HG02642 (cell line): ENCODE measurements at regions not wholly inside any gene's neighbourhood (a gene's known extent, or its start where the extent isn't known, plus 50 kb on each side); places are given as distances from the start of the nearest gene placed in this dataset.

Source experiments
- ATAC-seq: cut with Tn5 transposase; IDR thresholded peaks from one replicate; pipeline ENCODE4 v1.9.1; 2021; ENCODE audit warnings: mild to moderate bottlenecking; ENCODE audit not compliant: unreplicated experiment, poor library complexity

GRCh38 chr16:63539276-63539675, 1503.0 kb upstream of the CDH8 start:
- no peak for ATAC-seq

GRCh38 chr16:63530974-63531373, 1494.7 kb upstream of the CDH8 start:
- ATAC-seq: no peak

- no peak for ATAC-seq
Observed at GRCh38 chr16:63530208-63530607, 1494.0 kb upstream of the CDH8 start.

GRCh38 chr16:63527404-63527803, 1491.2 kb upstream of the CDH8 start:
- no peak for ATAC-seq

- ATAC-seq: no peak
Observed at GRCh38 chr16:63516394-63516793, 1480.2 kb upstream of the CDH8 start.

GRCh38 chr16:63512910-63513309, 1476.7 kb upstream of the CDH8 start:
- no peak for ATAC-seq

- ATAC-seq: no peak
Observed at GRCh38 chr16:63497408-63497807, 1461.2 kb upstream of the CDH8 start.

GRCh38 chr16:63496282-63496681, 1460.0 kb upstream of the CDH8 start:
- ATAC-seq: no peak

GRCh38 chr16:63488955-63489354, 1452.7 kb upstream of the CDH8 start:
- no peak for ATAC-seq

- no peak for ATAC-seq
Observed at GRCh38 chr16:63481060-63481459, 1444.8 kb upstream of the CDH8 start.

- no peak for ATAC-seq
Observed at GRCh38 chr16:63473725-63474124, 1437.5 kb upstream of the CDH8 start.

GRCh38 chr16:63467513-63467912, 1431.3 kb upstream of the CDH8 start:
- ATAC-seq: no peak

GRCh38 chr16:63462316-63462715, 1426.1 kb upstream of the CDH8 start:
- no peak for ATAC-seq

GRCh38 chr16:63461248-63461841, 1425.1 kb upstream of the CDH8 start:
- no peak for ATAC-seq

- ATAC-seq: no peak
Observed at GRCh38 chr16:63458846-63459245, 1422.6 kb upstream of the CDH8 start.

- ATAC-seq: no peak
Observed at GRCh38 chr16:63457869-63458268, 1421.6 kb upstream of the CDH8 start.

GRCh38 chr16:63453261-63453660, 1417.0 kb upstream of the CDH8 start:
- no peak for ATAC-seq

- ATAC-seq: no peak
Observed at GRCh38 chr16:63447121-63447520, 1410.9 kb upstream of the CDH8 start.

GRCh38 chr16:63442246-63442645, 1406.0 kb upstream of the CDH8 start:
- no peak for ATAC-seq

- ATAC-seq: no peak
Observed at GRCh38 chr16:63426275-63426870, 1390.1 kb upstream of the CDH8 start.

- ATAC-seq: no peak
Observed at GRCh38 chr16:63422715-63423114, 1386.5 kb upstream of the CDH8 start.

- ATAC-seq: no peak
Observed at GRCh38 chr16:63416712-63417111, 1380.5 kb upstream of the CDH8 start.
